ENCODE measurements at regions not wholly inside any gene's neighbourhood (a gene's known extent, or its start where the extent isn't known, plus 50 kb on each side); places are given as distances from the start of the nearest gene placed in this dataset.

DNA sequence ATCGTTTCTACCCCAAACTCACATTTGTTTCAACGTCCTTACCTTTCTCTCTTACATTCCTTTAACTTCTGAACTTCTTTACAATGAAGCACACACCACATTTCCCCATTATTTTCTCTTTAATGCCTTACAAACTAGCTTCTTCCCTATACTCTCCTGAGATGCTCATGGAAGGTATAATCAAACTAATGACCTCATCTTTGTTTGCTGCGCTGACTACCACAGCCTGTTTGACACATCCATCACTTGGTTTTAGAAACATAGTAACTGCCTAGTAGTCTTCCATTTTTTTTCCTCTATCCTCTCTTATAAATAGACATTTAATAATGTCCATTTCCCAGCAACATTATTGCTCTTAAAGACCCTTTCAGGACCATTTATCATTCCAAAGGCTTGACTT is 230.5 kb upstream of the LRTM1 start:
- H4K20me1 ChIP-seq (ENCODE audit: low read length) = no peaks in the 10 kb centered on the region
- H3K27me3 ChIP-seq (ENCODE audit: low read length) = peaks cover 19% of the 10 kb centered on the region
- ATAC-seq = no peak
- H3K4me1 ChIP-seq (ENCODE audit: insufficient read depth, low read length) = peaks cover 20% of the 10 kb centered on the region
- TF ChIP-seq, protein P1, sequence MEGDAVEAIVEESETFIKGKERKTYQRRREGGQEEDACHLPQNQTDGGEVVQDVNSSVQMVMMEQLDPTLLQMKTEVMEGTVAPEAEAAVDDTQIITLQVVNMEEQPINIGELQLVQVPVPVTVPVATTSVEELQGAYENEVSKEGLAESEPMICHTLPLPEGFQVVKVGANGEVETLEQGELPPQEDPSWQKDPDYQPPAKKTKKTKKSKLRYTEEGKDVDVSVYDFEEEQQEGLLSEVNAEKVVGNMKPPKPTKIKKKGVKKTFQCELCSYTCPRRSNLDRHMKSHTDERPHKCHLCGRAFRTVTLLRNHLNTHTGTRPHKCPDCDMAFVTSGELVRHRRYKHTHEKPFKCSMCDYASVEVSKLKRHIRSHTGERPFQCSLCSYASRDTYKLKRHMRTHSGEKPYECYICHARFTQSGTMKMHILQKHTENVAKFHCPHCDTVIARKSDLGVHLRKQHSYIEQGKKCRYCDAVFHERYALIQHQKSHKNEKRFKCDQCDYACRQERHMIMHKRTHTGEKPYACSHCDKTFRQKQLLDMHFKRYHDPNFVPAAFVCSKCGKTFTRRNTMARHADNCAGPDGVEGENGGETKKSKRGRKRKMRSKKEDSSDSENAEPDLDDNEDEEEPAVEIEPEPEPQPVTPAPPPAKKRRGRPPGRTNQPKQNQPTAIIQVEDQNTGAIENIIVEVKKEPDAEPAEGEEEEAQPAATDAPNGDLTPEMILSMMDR (conservative IDR thresholded peaks at IDR 0.05; ENCODE audit: low read depth, low read length) = no peak
- TF ChIP-seq EZH2 (IDR thresholded peaks at IDR 0.05; ENCODE audit: low read length, unreplicated experiment) (no peak), EZH2phosphoT487 (IDR thresholded peaks at IDR 0.05; ENCODE audit: borderline replicate concordance, low read length) (no peak)
- intact Hi-C loops (cut with micrococcal nuclease) = no loop called here
- no peaks in the 10 kb centered on the region for H3K9me3 ChIP-seq (ENCODE audit: low read length)
- no peak overlapping the region for H3K4me2 ChIP-seq (ENCODE audit: low read length)
- no TSS peak for BruUV-seq (replicated peaks)
- H2AFZ ChIP-seq (ENCODE audit: low read length) = no peak overlapping the region
- no peak overlapping the region for H3K4me3 ChIP-seq (ENCODE audit: low read length)
- no peaks in the 10 kb centered on the region for H3K79me2 ChIP-seq (ENCODE audit: low read length)
- CTCF ChIA-PET = no interaction called here
- 0 out of 2 replicates have a peak overlapping the region, but pooled peaks have one; percentile 2 for H3K9ac ChIP-seq (ENCODE audit: low read length)
- H3K36me3 ChIP-seq (ENCODE audit: low read depth, low read length) = no peaks in the 10 kb centered on the region
- H3K9me2 ChIP-seq (replicated peaks; ENCODE audit: low read length) = 0 out of 2 replicates have a peak, but pooled peaks cover 4% of the 10 kb centered on the region
- H3F3A ChIP-seq (ENCODE audit: low read length, unreplicated experiment) = no peaks in the 10 kb centered on the region
- DNase-seq = no peak
- H3K27ac ChIP-seq (ENCODE audit: low read length) = no peak overlapping the region; the same call in 1 of the 2 replicates
- POLR2A ChIA-PET (ENCODE audit: unreplicated experiment) = no interaction called here

DNA sequence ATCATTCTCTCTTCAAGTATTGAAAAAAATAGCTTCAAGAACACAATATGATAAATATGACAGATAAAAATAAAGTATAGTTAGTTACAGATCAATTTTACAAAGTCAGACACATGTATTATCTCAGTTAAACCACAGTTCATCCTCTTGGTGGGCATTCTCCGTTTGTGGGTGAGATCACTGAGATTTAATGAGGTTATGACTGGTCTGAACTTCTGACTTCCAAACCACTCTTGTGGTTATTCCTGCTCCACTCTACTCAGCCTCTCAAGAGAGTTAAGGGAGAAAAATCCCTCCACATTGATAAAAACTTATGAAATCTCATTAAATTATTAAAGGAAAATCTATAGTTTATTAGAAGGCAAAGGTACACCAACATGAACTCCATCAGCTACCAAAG is 229.9 kb upstream of the LRTM1 start:
- ChIA-PET CTCF (no interaction called here), POLR2A (ENCODE audit: unreplicated experiment) (no interaction called here)
- no peak overlapping the region for H3K4me3 ChIP-seq (ENCODE audit: low read length)
- H3K9me3 ChIP-seq (ENCODE audit: low read length) = no peaks in the 10 kb centered on the region
- no peaks in the 10 kb centered on the region for H4K20me1 ChIP-seq (ENCODE audit: low read length)
- intact Hi-C loops (cut with micrococcal nuclease) = no loop called here
- no TSS peak for BruUV-seq (replicated peaks)
- H3K9ac ChIP-seq (ENCODE audit: low read length) = no peak overlapping the region
- H3F3A ChIP-seq (ENCODE audit: low read length, unreplicated experiment) = no peaks in the 10 kb centered on the region
- ATAC-seq (no peak), DNase-seq (peak; percentile 20)
- no peaks in the 10 kb centered on the region for H3K36me3 ChIP-seq (ENCODE audit: low read depth, low read length)
- TF ChIP-seq EZH2phosphoT487 (IDR thresholded peaks at IDR 0.05; ENCODE audit: borderline replicate concordance, low read length) (no peak), EZH2 (IDR thresholded peaks at IDR 0.05; ENCODE audit: low read length, unreplicated experiment) (no peak)
- TF ChIP-seq, protein P1 (conservative IDR thresholded peaks at IDR 0.05; ENCODE audit: low read depth, low read length) = no peak
- H3K4me2 ChIP-seq (ENCODE audit: low read length) = no peak overlapping the region
- no peaks in the 10 kb centered on the region for H3K79me2 ChIP-seq (ENCODE audit: low read length)
- H3K27me3 ChIP-seq (ENCODE audit: low read length) = peaks cover 23% of the 10 kb centered on the region
- peaks cover 20% of the 10 kb centered on the region for H3K4me1 ChIP-seq (ENCODE audit: insufficient read depth, low read length)
- no peak overlapping the region for H2AFZ ChIP-seq (ENCODE audit: low read length)
- H3K9me2 ChIP-seq (replicated peaks; ENCODE audit: low read length) = 0 out of 2 replicates have a peak, but pooled peaks cover 4% of the 10 kb centered on the region
- H3K27ac ChIP-seq (ENCODE audit: low read length) = no peak overlapping the region

- intact Hi-C loops (cut with micrococcal nuclease) = no loop called here
Observed at GRCh38 chr3:55156851-55157650, 229.2 kb upstream of the LRTM1 start.

More at GRCh38 chr3:55156851-55157650, 229.2 kb upstream of the LRTM1 start:
- TF ChIP-seq EZH2phosphoT487 (IDR thresholded peaks at IDR 0.05; ENCODE audit: borderline replicate concordance, low read length) (no peak), EZH2 (IDR thresholded peaks at IDR 0.05; ENCODE audit: low read length, unreplicated experiment) (no peak)
- TF ChIP-seq, protein P1 (conservative IDR thresholded peaks at IDR 0.05; ENCODE audit: low read depth, low read length) = no peak
- Histone ChIP-seq H3K27me3 (ENCODE audit: low read length) (peaks cover 27% of the 10 kb centered on the region), H3K9me2 (replicated peaks; ENCODE audit: low read length) (0 out of 2 replicates have a peak, but pooled peaks cover 4% of the 10 kb centered on the region), H3K27ac (ENCODE audit: low read length) (no peak overlapping the region), H3K4me3 (ENCODE audit: low read length) (no peak overlapping the region), H3F3A (ENCODE audit: low read length, unreplicated experiment) (no peaks in the 10 kb centered on the region), H3K79me2 (ENCODE audit: low read length) (no peaks in the 10 kb centered on the region), H3K9ac (ENCODE audit: low read length) (no peak overlapping the region), H4K20me1 (ENCODE audit: low read length) (no peaks in the 10 kb centered on the region), H3K4me2 (ENCODE audit: low read length) (no peak overlapping the region), H3K9me3 (ENCODE audit: low read length) (no peaks in the 10 kb centered on the region), H3K4me1 (ENCODE audit: insufficient read depth, low read length) (peaks cover 20% of the 10 kb centered on the region), H3K36me3 (ENCODE audit: low read depth, low read length) (no peaks in the 10 kb centered on the region), H2AFZ (ENCODE audit: low read length) (no peak overlapping the region)
- no peak for ATAC-seq
- ChIA-PET CTCF (no interaction called here), POLR2A (ENCODE audit: unreplicated experiment) (no interaction called here)
- DNase-seq = no peak
- no TSS peak for BruUV-seq (replicated peaks)

Data from PC-3 (cell line).